Fibroblast of lung (primary cell): ENCODE measurements at regions not wholly inside any gene's neighbourhood (a gene's known extent, or its start where the extent isn't known, plus 50 kb on each side); places are given as distances from the start of the nearest gene placed in this dataset.

Experiments
- EZH2 ChIP-seq: IDR thresholded peaks from 2 replicates; pipeline ENCODE4 v1.5.1; 2012; ENCODE audit warnings: low read length, control low read depth, mild to moderate bottlenecking; ENCODE audit errors: missing control alignments
- TF ChIP-seq, protein P1 (sequence below), 2 donors: IDR thresholded peaks in 1 of 2; conservative IDR thresholded peaks in 1 of 2; 1 replicate in 1 of 2; 2 replicates in 1 of 2; pipeline ENCODE4 v1.5.1; 2011 to 2012; ENCODE audit warnings: low read length in 2 of 2, control low read depth in 1 of 2, inconsistent platforms in 1 of 2, low read depth in 1 of 2, mild to moderate bottlenecking in 1 of 2

DNA sequence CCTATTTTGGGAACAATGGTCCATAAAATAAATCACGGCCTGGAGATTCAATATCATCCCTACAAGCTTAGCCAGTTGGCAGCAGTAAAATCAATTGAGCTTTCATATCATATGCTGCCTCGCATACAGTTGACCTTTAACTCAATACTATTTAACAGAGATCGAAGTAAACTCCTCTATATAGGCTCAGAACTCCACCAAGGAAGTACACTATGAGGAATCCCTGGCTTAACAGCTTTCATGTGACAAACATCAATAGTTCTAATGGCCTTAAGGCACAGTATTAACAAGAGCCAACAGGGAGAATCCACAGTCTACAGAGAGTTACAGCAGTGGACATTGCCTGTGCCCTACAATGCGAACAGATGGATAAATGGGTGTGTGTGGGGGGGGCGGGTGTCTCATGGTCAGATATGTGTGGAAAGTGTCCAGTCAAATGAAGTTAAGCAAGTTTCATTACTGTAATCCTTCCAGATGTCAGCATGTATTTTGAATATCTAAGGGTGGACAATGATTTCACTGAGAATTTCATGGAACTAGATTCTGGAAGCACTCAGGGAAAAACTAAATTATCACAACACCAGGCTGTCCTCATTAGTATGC, 98.2 kb upstream of the FAM9B start:
- TF ChIP-seq, protein P1, sequence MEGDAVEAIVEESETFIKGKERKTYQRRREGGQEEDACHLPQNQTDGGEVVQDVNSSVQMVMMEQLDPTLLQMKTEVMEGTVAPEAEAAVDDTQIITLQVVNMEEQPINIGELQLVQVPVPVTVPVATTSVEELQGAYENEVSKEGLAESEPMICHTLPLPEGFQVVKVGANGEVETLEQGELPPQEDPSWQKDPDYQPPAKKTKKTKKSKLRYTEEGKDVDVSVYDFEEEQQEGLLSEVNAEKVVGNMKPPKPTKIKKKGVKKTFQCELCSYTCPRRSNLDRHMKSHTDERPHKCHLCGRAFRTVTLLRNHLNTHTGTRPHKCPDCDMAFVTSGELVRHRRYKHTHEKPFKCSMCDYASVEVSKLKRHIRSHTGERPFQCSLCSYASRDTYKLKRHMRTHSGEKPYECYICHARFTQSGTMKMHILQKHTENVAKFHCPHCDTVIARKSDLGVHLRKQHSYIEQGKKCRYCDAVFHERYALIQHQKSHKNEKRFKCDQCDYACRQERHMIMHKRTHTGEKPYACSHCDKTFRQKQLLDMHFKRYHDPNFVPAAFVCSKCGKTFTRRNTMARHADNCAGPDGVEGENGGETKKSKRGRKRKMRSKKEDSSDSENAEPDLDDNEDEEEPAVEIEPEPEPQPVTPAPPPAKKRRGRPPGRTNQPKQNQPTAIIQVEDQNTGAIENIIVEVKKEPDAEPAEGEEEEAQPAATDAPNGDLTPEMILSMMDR (conservative IDR thresholded peaks at IDR 0.05 in 1 of 2, IDR thresholded peaks at IDR 0.05 in 1 of 2; ENCODE audit: low read depth in 1 of 2, low read length in 2 of 2), result no peak
- no peak for TF ChIP-seq EZH2
